Choroid plexus epithelial cell (primary cell): ENCODE measurements at regions not wholly inside any gene's neighbourhood (a gene's known extent, or its start where the extent isn't known, plus 50 kb on each side); places are given as distances from the start of the nearest gene placed in this dataset.

Experiments
- DNase-seq: peaks from one replicate; pipeline ENCODE4 v3.0.0-alpha.2; 2010; ENCODE audit warnings: low read depth
- H3K4me3 ChIP-seq: 2 replicates; pipeline ENCODE4 v1.5.1; 2011; ENCODE audit warnings: low read depth, mild to moderate bottlenecking, control low read depth, low read length, moderate library complexity
- CTCF ChIP-seq: conservative IDR thresholded peaks from 2 replicates; pipeline ENCODE4 v1.5.1; 2011; ENCODE audit warnings: low read depth, mild to moderate bottlenecking, control low read depth, inconsistent platforms, low read length, moderate library complexity

GRCh38 chr14:82422230-82422629, 888.6 kb upstream of the SEL1L start:
- no peak overlapping the region for H3K4me3 ChIP-seq
- no peak for TF ChIP-seq CTCF
- DNase-seq, result no peak

GRCh38 chr14:82425261-82425660, 891.6 kb upstream of the SEL1L start:
- no peak overlapping the region for H3K4me3 ChIP-seq
- DNase-seq, result no peak
- TF ChIP-seq CTCF, result no peak

- DNase-seq, result no peak
- no peak for TF ChIP-seq CTCF
- no peak overlapping the region for H3K4me3 ChIP-seq
Measured at GRCh38 chr14:82431031-82431430, 897.4 kb upstream of the SEL1L start.

- TF ChIP-seq CTCF, result no peak
- H3K4me3 ChIP-seq, result no peak overlapping the region
- no peak for DNase-seq
Measured at GRCh38 chr14:82432301-82433105, 898.9 kb upstream of the SEL1L start.

GRCh38 chr14:82438436-82438835, 904.8 kb upstream of the SEL1L start:
- no peak for TF ChIP-seq CTCF
- no peak for DNase-seq
- H3K4me3 ChIP-seq, result no peak overlapping the region

- no peak for DNase-seq
- no peak for TF ChIP-seq CTCF
Measured at GRCh38 chr14:82441270-82441669, 907.6 kb upstream of the SEL1L start.

GRCh38 chr14:82445810-82446570, 912.3 kb upstream of the SEL1L start:
- H3K4me3 ChIP-seq, result no peak overlapping the region
- no peak for DNase-seq
- TF ChIP-seq CTCF, result no peak

More at GRCh38 chr14:82441270-82441669, 907.6 kb upstream of the SEL1L start:
- no peak overlapping the region for H3K4me3 ChIP-seq
